ENCODE measurements at regions not wholly inside any gene's neighbourhood (a gene's known extent, or its start where the extent isn't known, plus 50 kb on each side); places are given as distances from the start of the nearest gene placed in this dataset.
A peak's percentile ranks its signal among the peaks of the same experiment; 100 is the strongest.

GRCh38 chrX:65610481-65610880, 57.0 kb upstream of the MSN start:
- H3K27me3 Mint-ChIP-seq = no peaks in the 10 kb centered on the region
- DNase-seq = no peak
- H3K9me3 Mint-ChIP-seq = peaks cover 4% of the 10 kb centered on the region
- intact Hi-C loops (cut with micrococcal nuclease) = no loop called here
- H3K36me3 Mint-ChIP-seq (ENCODE audit: low read depth) = no peaks in the 10 kb centered on the region
- H3K4me1 Mint-ChIP-seq = peaks cover 24% of the 10 kb centered on the region
- H3K4me3 Mint-ChIP-seq = no peak overlapping the region
- H3K27ac Mint-ChIP-seq = no peak overlapping the region

- Mint-ChIP-seq H3K27ac (peak overlapping the region; percentile 47), H3K4me3 (no peak overlapping the region), H3K4me1 (peaks cover 28% of the 10 kb centered on the region), H3K9me3 (peaks cover 9% of the 10 kb centered on the region), H3K36me3 (ENCODE audit: low read depth) (no peaks in the 10 kb centered on the region), H3K27me3 (no peaks in the 10 kb centered on the region)
- peak; percentile 18 for DNase-seq
- intact Hi-C loops (cut with micrococcal nuclease) = no loop called here
Measured at GRCh38 chrX:65610040-65610439, 57.4 kb upstream of the MSN start.

DNA sequence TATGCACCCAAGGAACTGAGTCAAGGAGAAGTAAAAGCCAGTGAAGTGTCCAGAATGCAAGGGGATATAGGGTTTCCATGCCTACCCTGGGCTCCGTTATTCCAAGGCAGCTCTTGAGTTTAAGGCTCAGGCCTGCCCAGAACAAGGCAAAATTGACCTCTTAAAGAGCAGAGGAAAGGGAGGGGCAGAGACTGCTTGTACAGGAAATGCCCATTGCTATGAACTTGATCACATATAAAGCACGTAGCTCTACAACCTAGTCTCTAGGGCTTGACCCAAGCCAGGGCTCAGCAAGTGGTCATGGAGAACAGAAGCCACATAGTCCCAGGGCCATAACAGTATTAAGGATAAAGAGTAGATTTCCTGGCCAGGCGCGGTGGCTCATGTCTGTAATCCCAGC, 58.2 kb upstream of the MSN start:
- Mint-ChIP-seq H3K4me1 (peaks cover 31% of the 10 kb centered on the region), H3K27me3 (no peaks in the 10 kb centered on the region), H3K9me3 (peaks cover 12% of the 10 kb centered on the region), H3K36me3 (ENCODE audit: low read depth) (peaks cover 4% of the 10 kb centered on the region), H3K4me3 (no peak overlapping the region), H3K27ac (peak overlapping the region; percentile 45)
- peak; percentile 33 for DNase-seq
- intact Hi-C loops (cut with micrococcal nuclease) = no loop called here

DNA sequence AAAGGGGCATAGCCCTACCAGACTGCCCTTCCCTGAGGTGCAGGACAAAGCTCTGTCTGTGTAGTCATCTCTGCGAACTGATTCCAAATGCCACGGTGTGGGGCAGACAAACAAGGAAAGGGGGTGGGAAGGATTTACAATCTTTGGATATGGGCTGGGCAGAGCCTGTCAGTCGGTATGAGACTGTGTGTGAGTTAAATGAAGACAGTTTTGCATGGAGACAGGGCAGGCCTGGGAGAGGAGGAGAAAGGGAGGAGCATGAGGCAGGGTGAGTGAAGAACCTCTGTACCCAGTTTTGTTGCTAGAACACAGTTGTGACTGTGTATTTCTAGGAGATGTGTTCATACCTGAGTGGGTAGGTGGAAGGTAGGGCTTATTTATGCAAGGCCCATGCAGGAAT, 59.4 kb upstream of the MSN start:
- Mint-ChIP-seq H3K36me3 (ENCODE audit: low read depth) (peaks cover 4% of the 10 kb centered on the region), H3K9me3 (peaks cover 15% of the 10 kb centered on the region), H3K4me1 (peaks cover 33% of the 10 kb centered on the region), H3K27me3 (no peaks in the 10 kb centered on the region), H3K27ac (peak overlapping the region; percentile 81), H3K4me3 (peak overlapping the region; percentile 11)
- intact Hi-C loops (cut with micrococcal nuclease) = no loop called here
- DNase-seq = peak; percentile 41

DNA sequence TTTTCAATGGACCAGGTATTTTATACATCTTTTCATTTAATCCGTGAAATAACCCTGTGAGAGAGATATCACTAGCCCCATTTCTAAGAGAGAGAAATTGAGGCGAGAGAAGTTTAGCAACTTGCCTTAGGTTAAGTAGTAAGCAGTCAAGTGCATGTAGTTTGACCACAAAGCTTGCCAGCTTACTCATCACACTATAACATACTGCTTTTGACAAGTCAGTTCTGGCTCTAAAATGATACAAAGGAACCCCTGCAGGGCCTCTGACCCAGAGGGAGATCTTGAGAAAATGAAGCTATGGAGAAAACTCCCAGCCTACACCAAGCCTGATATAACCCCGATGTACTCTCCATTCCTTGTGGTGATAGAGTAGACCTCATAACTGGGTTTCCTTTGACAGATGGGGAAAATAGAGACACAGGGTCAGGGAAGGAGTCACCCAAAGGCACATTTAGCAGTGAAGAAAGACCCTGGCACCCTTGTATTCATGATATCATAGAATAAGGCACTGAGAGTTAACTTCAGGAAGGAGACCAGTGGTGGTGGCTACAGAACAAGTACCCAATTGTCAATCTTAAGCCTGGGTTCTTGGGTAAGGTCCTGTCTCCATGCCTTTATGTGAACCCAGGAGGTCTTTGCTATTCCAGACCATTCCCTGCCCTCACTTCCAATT, 60.2 kb upstream of the MSN start:
- H3K4me1 Mint-ChIP-seq = peaks cover 37% of the 10 kb centered on the region
- H3K36me3 Mint-ChIP-seq (ENCODE audit: low read depth) = peaks cover 4% of the 10 kb centered on the region
- peak; percentile 70 for DNase-seq
- intact Hi-C loops (cut with micrococcal nuclease) = loop anchor here (1.0 kb wide), 1 partner anchor 12 kb away; no protein-coding TSS in a partner anchor
- no peaks in the 10 kb centered on the region for H3K27me3 Mint-ChIP-seq
- H3K27ac Mint-ChIP-seq = peak overlapping the region; percentile 80
- peak overlapping the region; percentile 37 for H3K4me3 Mint-ChIP-seq
- peaks cover 15% of the 10 kb centered on the region for H3K9me3 Mint-ChIP-seq

DNA sequence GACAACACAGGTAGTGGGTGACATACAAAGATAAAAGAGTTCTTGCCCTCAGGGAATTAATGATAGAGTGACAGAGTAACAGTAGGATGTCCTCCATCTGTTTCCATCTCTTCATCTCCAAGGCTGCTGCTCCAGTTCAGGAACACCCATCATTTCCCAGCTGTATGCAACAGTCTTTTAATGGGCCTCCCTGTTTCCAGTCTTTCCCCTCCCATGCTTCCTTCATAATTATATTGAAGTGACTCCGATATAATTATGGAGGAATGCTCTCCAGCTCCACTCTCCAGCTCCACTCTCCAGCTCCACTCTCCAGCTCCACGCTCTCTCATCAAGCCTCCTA, 65.3 kb upstream of the MSN start:
- Mint-ChIP-seq H3K9me3 (peaks cover 15% of the 10 kb centered on the region), H3K27me3 (no peaks in the 10 kb centered on the region), H3K36me3 (ENCODE audit: low read depth) (peaks cover 4% of the 10 kb centered on the region), H3K27ac (peak overlapping the region; percentile 94), H3K4me3 (peak overlapping the region; percentile 59), H3K4me1 (peaks cover 58% of the 10 kb centered on the region)
- intact Hi-C loops (cut with micrococcal nuclease) = no loop called here
- peak; percentile 44 for DNase-seq

- Mint-ChIP-seq H3K36me3 (ENCODE audit: low read depth) (peaks cover 4% of the 10 kb centered on the region), H3K9me3 (peaks cover 15% of the 10 kb centered on the region), H3K27me3 (no peaks in the 10 kb centered on the region), H3K4me1 (peaks cover 57% of the 10 kb centered on the region), H3K27ac (peak overlapping the region; percentile 94), H3K4me3 (peak overlapping the region; percentile 59)
- intact Hi-C loops (cut with micrococcal nuclease) = loop anchor here (1.0 kb wide), 1 partner anchor 67 kb away; no protein-coding TSS in a partner anchor
- DNase-seq = peak; percentile 85
Measured at GRCh38 chrX:65601530-65602220, 65.8 kb upstream of the MSN start.

DNA sequence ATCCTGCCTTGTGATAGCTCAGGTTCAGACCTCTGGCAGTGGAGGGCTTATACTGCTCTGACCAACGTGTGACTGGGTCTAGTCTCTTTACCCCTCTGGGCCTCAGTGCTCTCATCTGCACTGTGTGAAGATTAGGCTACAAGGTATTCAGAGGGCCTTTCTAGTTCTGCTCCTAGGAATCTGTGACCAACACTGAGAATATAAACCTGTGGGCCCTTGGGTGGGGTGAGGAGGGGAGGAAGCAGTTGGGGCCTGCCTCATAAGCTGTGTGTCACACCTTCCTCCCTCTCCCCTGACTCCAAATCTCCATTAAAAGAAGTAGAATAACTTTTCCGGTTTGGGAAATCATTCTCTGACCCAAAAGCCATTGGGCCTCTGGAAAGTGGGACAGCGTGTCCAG, 66.3 kb upstream of the MSN start:
- Mint-ChIP-seq H3K27ac (peak overlapping the region; percentile 94), H3K36me3 (ENCODE audit: low read depth) (peaks cover 4% of the 10 kb centered on the region), H3K9me3 (peaks cover 15% of the 10 kb centered on the region), H3K27me3 (no peaks in the 10 kb centered on the region), H3K4me1 (peaks cover 57% of the 10 kb centered on the region), H3K4me3 (peak overlapping the region; percentile 59)
- intact Hi-C loops (cut with micrococcal nuclease) = loop anchor here (1.0 kb wide), 1 partner anchor 67 kb away; no protein-coding TSS in a partner anchor
- DNase-seq = peak; percentile 63

- Mint-ChIP-seq H3K36me3 (ENCODE audit: low read depth) (peaks cover 4% of the 10 kb centered on the region), H3K4me1 (peaks cover 56% of the 10 kb centered on the region)
Measured at GRCh38 chrX:65600106-65600505, 65.5 kb upstream of the LAS1L start.

DNA sequence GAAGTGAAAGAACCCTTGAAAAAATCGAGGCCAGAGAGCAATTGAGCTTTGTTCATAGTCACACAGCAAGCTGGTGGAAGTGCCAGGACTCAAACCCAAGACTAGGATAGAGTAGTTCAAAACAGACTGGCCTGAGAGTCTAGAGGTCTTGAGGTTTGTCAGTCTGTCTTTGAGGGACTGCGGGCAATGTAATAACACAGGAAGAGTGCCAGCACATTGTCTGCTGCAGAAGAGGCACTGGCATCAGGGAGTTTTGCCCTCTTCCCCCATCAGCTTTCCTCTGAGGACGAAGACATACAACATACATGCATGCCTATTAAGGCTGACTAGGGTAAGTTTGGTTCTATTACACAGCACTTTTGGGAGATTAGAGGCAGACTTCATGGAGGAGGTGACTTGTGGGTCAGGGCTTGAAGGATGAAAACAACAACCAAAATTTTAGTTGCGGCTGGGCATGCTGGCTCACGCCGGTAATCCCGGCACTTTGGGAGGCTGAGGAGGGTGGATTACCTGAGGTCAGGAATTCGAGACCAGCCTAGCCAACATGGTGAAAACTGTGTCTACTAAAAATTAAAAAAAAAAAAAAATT, 64.1 kb upstream of the LAS1L start:
- Mint-ChIP-seq H3K36me3 (ENCODE audit: low read depth) (no peaks in the 10 kb centered on the region), H3K27me3 (no peaks in the 10 kb centered on the region), H3K4me3 (peak overlapping the region; percentile 92), H3K27ac (peak overlapping the region; percentile 98), H3K9me3 (no peaks in the 10 kb centered on the region), H3K4me1 (peaks cover 61% of the 10 kb centered on the region)
- intact Hi-C loops (cut with micrococcal nuclease) = loop anchor here (5.0 kb wide), 3 partner anchors 144 to 389 kb away; no protein-coding TSS in a partner anchor
- DNase-seq = peak; percentile 61

More at GRCh38 chrX:65600106-65600505, 65.5 kb upstream of the LAS1L start:
- peaks cover 8% of the 10 kb centered on the region for H3K9me3 Mint-ChIP-seq
- H3K27ac Mint-ChIP-seq = peak overlapping the region; percentile 81
- intact Hi-C loops (cut with micrococcal nuclease) = no loop called here
- H3K4me3 Mint-ChIP-seq = peak overlapping the region; percentile 56
- no peaks in the 10 kb centered on the region for H3K27me3 Mint-ChIP-seq
- peak; percentile 45 for DNase-seq

GRCh38 chrX:65596270-65597034, 61.9 kb upstream of the LAS1L start:
- peak overlapping the region; percentile 98 for H3K27ac Mint-ChIP-seq
- DNase-seq = peak; percentile 84
- H3K27me3 Mint-ChIP-seq = no peaks in the 10 kb centered on the region
- H3K9me3 Mint-ChIP-seq = no peaks in the 10 kb centered on the region
- no peaks in the 10 kb centered on the region for H3K36me3 Mint-ChIP-seq (ENCODE audit: low read depth)
- H3K4me1 Mint-ChIP-seq = peaks cover 51% of the 10 kb centered on the region
- H3K4me3 Mint-ChIP-seq = peak overlapping the region; percentile 69
- intact Hi-C loops (cut with micrococcal nuclease) = loop anchor here (5.0 kb wide), 3 partner anchors 146 to 391 kb away; no protein-coding TSS in a partner anchor

DNA sequence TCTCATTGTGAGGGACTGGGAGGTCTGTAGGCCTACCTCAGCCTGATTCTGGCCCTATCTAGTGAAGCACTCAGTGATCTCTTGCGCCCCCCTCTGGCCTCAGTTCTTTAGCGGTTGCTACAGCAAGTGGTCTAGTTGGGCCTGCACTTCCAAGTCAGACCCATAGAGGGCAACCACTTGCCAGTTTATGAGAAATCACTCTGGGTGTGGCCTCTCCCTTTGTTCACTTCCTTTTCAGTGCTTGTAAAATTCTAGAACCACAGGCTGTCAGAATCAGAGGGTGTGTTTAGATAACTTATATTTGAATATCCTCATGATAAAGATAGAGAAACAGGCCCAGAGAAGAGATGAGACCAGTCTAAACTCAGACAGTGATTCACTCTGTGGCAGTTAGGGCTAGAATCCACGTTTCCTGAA, 60.9 kb upstream of the LAS1L start:
- H3K36me3 Mint-ChIP-seq (ENCODE audit: low read depth) = no peaks in the 10 kb centered on the region
- intact Hi-C loops (cut with micrococcal nuclease) = loop anchor here (1.0 to 5.0 kb wide), 9 partner anchors 12 to 451 kb away; partner anchors contain the start of gene MSN
- peaks cover 41% of the 10 kb centered on the region for H3K4me1 Mint-ChIP-seq

GRCh38 chrX:65591206-65591605, 56.6 kb upstream of the LAS1L start:
- intact Hi-C loops (cut with micrococcal nuclease) = no loop called here
- Mint-ChIP-seq H3K4me1 (peaks cover 17% of the 10 kb centered on the region), H3K27me3 (no peaks in the 10 kb centered on the region), H3K9me3 (no peaks in the 10 kb centered on the region), H3K27ac (no peak overlapping the region), H3K36me3 (ENCODE audit: low read depth) (no peaks in the 10 kb centered on the region), H3K4me3 (no peak overlapping the region)
- DNase-seq = no peak

More for the DNA sequence above, 60.9 kb upstream of the LAS1L start:
- H3K27me3 Mint-ChIP-seq = no peaks in the 10 kb centered on the region
- peak; percentile 96 for DNase-seq
- no peaks in the 10 kb centered on the region for H3K9me3 Mint-ChIP-seq
- H3K4me3 Mint-ChIP-seq = peak overlapping the region; percentile 69
- H3K27ac Mint-ChIP-seq = peak overlapping the region; percentile 98
